Activated B cell treated with CpG ODN at 0.5 μM for 24 hours (primary cell): ENCODE measurements at regions not wholly inside any gene's neighbourhood (a gene's known extent, or its start where the extent isn't known, plus 50 kb on each side); places are given as distances from the start of the nearest gene placed in this dataset.

ENCODE experiments used
- ATAC-seq: fragments of 200-7000 bp; cut with Tn5 transposase; one replicate; pipeline ENCODE4 v1.10.0; 2021; ENCODE audit warnings: low read depth, mild to moderate bottlenecking, moderate library complexity
- CTCF ChIA-PET: fragments of 350-600 bp; sonication (Branson Sonifier 250); formaldehyde crosslinking; loops from one replicate; lab custom pipeline; 2021; ENCODE audit warnings: antibody characterized with exemption; lab: Charles Lee
- POLR2A ChIA-PET: fragments of 350-600 bp; sonication (Branson Sonifier 250); formaldehyde crosslinking; loops from one replicate; lab custom pipeline; 2021; ENCODE audit warnings: antibody characterized with exemption; lab: Charles Lee
- DNase-seq: peaks from one replicate; pipeline ENCODE4 v3.0.0; 2022
- H3K27ac Mint-ChIP-seq: one replicate; pipeline ENCODE4 v1.8.0; 2020; ENCODE audit warnings: mixed read lengths
- H3K27me3 Mint-ChIP-seq: one replicate; pipeline ENCODE4 v1.8.0; 2021; ENCODE audit warnings: mixed read lengths
- H3K36me3 Mint-ChIP-seq: one replicate; pipeline ENCODE4 v1.8.0; 2021; ENCODE audit warnings: low read depth, mixed read lengths
- H3K4me1 Mint-ChIP-seq: one replicate; pipeline ENCODE4 v1.8.0; 2021; ENCODE audit warnings: mixed read lengths
- H3K4me3 Mint-ChIP-seq: one replicate; pipeline ENCODE4 v1.8.0; 2020; ENCODE audit warnings: mild to moderate bottlenecking, mixed read lengths
- H3K9me3 Mint-ChIP-seq: one replicate; pipeline ENCODE4 v1.8.0; 2020; ENCODE audit warnings: mixed read lengths
- intact Hi-C: fragments of 100-400 bp; cut with micrococcal nuclease; formaldehyde crosslinking; loops from one replicate; pipeline ENCODE4 v1.15.1; 2024
- TF ChIP-seq, protein P1 (sequence below): fragments of 200-600 bp; IDR thresholded peaks from one replicate; pipeline ENCODE4 v1.8.0; 2022; ENCODE audit warnings: antibody characterized with exemption, mild to moderate bottlenecking

- Mint-ChIP-seq H3K36me3 (no peaks in the 10 kb centered on the region), H3K27ac (no peak overlapping the region), H3K4me3 (no peak overlapping the region), H3K4me1 (no peaks in the 10 kb centered on the region), H3K9me3 (no peaks in the 10 kb centered on the region), H3K27me3 (peaks cover 4% of the 10 kb centered on the region)
- POLR2A ChIA-PET = no interaction called here
- ATAC-seq (no peak), DNase-seq (no peak)
- intact Hi-C loops = loop anchor here (1.0 kb wide), 1 partner anchor 137 kb away; no protein-coding TSS in a partner anchor
- CTCF ChIA-PET = no interaction called here
- TF ChIP-seq, protein P1, sequence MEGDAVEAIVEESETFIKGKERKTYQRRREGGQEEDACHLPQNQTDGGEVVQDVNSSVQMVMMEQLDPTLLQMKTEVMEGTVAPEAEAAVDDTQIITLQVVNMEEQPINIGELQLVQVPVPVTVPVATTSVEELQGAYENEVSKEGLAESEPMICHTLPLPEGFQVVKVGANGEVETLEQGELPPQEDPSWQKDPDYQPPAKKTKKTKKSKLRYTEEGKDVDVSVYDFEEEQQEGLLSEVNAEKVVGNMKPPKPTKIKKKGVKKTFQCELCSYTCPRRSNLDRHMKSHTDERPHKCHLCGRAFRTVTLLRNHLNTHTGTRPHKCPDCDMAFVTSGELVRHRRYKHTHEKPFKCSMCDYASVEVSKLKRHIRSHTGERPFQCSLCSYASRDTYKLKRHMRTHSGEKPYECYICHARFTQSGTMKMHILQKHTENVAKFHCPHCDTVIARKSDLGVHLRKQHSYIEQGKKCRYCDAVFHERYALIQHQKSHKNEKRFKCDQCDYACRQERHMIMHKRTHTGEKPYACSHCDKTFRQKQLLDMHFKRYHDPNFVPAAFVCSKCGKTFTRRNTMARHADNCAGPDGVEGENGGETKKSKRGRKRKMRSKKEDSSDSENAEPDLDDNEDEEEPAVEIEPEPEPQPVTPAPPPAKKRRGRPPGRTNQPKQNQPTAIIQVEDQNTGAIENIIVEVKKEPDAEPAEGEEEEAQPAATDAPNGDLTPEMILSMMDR = no peak
These were observed 169.8 kb downstream of the CLCN4 start for GRCh38 chrX:10326578-10326977.

DNA sequence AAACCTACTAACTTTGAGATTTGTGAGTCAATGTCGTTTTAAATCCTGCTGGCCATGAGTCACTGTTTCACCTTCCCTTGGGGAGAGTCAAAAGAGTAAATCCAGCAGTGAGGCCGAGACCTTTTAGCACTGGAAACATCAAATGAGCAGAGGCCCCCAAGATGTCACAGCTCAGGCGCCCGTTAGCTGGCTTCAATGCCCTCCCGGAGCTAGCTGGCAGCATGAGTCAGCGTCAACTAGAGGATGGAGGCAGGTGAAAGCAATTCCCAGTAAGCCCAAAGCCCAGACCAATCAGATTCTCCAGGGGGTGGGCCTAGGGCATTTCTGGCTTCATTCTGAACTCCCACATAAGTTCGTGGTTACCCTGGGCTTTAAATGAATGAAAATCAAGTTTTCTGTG lies 170.9 kb downstream of the CLCN4 start:
- Mint-ChIP-seq H3K4me1 (no peaks in the 10 kb centered on the region), H3K36me3 (no peaks in the 10 kb centered on the region), H3K27ac (no peak overlapping the region), H3K27me3 (peaks cover 4% of the 10 kb centered on the region), H3K9me3 (no peaks in the 10 kb centered on the region), H3K4me3 (no peak overlapping the region)
- CTCF ChIA-PET = no interaction called here
- ATAC-seq (no peak), DNase-seq (no peak)
- TF ChIP-seq, protein P1 = no peak
- POLR2A ChIA-PET = no interaction called here
- intact Hi-C loops = no loop called here

DNA sequence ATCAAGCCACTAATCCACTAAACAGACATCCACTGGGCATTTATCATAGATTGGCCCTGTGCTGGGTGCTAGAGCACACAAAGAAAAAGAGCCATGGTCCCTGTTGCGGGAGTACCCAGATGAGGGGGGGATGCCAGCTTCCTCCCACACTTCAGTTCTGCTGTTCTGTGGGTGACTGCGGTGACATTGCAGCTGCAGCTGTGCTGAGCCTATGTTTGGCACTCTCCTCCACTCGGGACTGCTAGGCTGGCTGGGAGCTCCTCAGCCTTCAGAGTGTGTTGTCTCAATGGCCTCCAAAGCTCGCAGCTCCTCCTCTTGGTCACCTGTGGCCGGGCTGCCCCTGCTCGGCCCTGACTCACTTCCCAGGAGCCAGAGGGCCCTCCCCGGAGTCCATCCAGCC lies 173.2 kb downstream of the CLCN4 start:
- POLR2A ChIA-PET = no interaction called here
- H3K27ac Mint-ChIP-seq = no peak overlapping the region
- CTCF ChIA-PET = no interaction called here
- TF ChIP-seq, protein P1 = no peak
- no peaks in the 10 kb centered on the region for H3K4me1 Mint-ChIP-seq
- no peaks in the 10 kb centered on the region for H3K9me3 Mint-ChIP-seq
- intact Hi-C loops = no loop called here
- DNase-seq = no peak
- peaks cover 4% of the 10 kb centered on the region for H3K27me3 Mint-ChIP-seq
- H3K36me3 Mint-ChIP-seq = no peaks in the 10 kb centered on the region
- ATAC-seq = no peak
- H3K4me3 Mint-ChIP-seq = no peak overlapping the region

GRCh38 chrX:10341309-10341708 lies 184.5 kb downstream of the CLCN4 start:
- DNase-seq = no peak
- TF ChIP-seq, protein P1 = no peak
- ChIA-PET POLR2A (no interaction called here), CTCF (no interaction called here)
- no peak for ATAC-seq
- H3K27me3 Mint-ChIP-seq = no peaks in the 10 kb centered on the region
- H3K9me3 Mint-ChIP-seq = no peaks in the 10 kb centered on the region
- intact Hi-C loops = no loop called here
- H3K4me1 Mint-ChIP-seq = no peaks in the 10 kb centered on the region
- H3K27ac Mint-ChIP-seq = no peak overlapping the region
- no peaks in the 10 kb centered on the region for H3K36me3 Mint-ChIP-seq
- H3K4me3 Mint-ChIP-seq = no peak overlapping the region

DNA sequence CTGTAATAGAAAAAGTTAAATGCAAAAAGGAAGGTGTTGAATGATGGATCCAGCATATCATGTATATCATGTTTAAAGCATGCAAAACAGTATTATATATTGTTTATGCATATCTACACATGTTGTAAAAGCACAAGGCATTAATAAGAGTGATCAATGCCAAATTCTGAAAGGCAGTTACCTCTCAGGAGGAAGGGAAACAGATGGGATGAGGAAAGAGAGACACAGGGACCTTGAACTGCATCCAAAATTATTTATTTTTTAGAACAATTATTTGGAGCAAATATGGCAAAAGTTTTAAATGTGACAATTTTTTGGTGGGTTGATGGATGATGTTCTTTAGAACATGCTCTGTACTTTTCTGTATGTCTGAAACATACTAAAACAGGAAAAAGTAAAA lies 193.4 kb downstream of the CLCN4 start:
- H3K4me1 Mint-ChIP-seq = no peaks in the 10 kb centered on the region
- H3K9me3 Mint-ChIP-seq = peaks cover 2% of the 10 kb centered on the region
- ATAC-seq (no peak), DNase-seq (no peak)
- no peak overlapping the region for H3K4me3 Mint-ChIP-seq
- intact Hi-C loops = no loop called here
- TF ChIP-seq, protein P1 = no peak
- ChIA-PET POLR2A (no interaction called here), CTCF (no interaction called here)
- no peaks in the 10 kb centered on the region for H3K36me3 Mint-ChIP-seq
- H3K27ac Mint-ChIP-seq = no peak overlapping the region
- peaks cover 6% of the 10 kb centered on the region for H3K27me3 Mint-ChIP-seq
